SK-N-SH treated with all-trans-retinoic acid at 6 μM for 48 hours (cell line): ENCODE measurements at regions not wholly inside any gene's neighbourhood (a gene's known extent, or its start where the extent isn't known, plus 50 kb on each side); places are given as distances from the start of the nearest gene placed in this dataset.

Experiments used
- ATAC-seq: fragments of 200-7000 bp; cut with Tn5 transposase; 3 replicates; pipeline ENCODE4 v1.9.1; 2020; ENCODE audit warnings: mild to moderate bottlenecking, moderate library complexity
- ARNTL ChIP-seq: fragments of 450-650 bp; formaldehyde crosslinking; IDR thresholded peaks from 2 replicates; pipeline ENCODE4 v1.5.0; 2020; ENCODE audit warnings: low read depth, mild to moderate bottlenecking, moderate library complexity, borderline replicate concordance
- BACH2 ChIP-seq: fragments of 250-450 bp; sonication (Bioruptor Pico); IDR thresholded peaks from 2 replicates; pipeline ENCODE4 v1.9.0; 2021; ENCODE audit warnings: mild to moderate bottlenecking, borderline replicate concordance
- CREB5 ChIP-seq: fragments of 250-450 bp; sonication (Bioruptor Pico); IDR thresholded peaks from 2 replicates; pipeline ENCODE4 v1.5.1; 2020; ENCODE audit warnings: low read depth, mild to moderate bottlenecking, moderate library complexity
- CSDC2 ChIP-seq: fragments of 250-450 bp; sonication (Bioruptor Pico); IDR thresholded peaks from 2 replicates; pipeline ENCODE4 v1.5.0; 2020; ENCODE audit warnings: mild to moderate bottlenecking, moderate library complexity
- CSRNP3 ChIP-seq: fragments of 250-450 bp; sonication (Bioruptor Pico); IDR thresholded peaks from 2 replicates; pipeline ENCODE4 v1.5.1; 2021; ENCODE audit warnings: mild to moderate bottlenecking, moderate library complexity
- ESRRG ChIP-seq: fragments of 250-450 bp; sonication (Bioruptor Pico); IDR thresholded peaks from 2 replicates; pipeline ENCODE4 v1.6.1; 2021; ENCODE audit warnings: mild to moderate bottlenecking
- GLIS3 ChIP-seq: fragments of 250-450 bp; sonication (Bioruptor Pico); IDR thresholded peaks from 2 replicates; pipeline ENCODE4 v1.5.0; 2020; ENCODE audit warnings: mild to moderate bottlenecking, moderate library complexity
- ISL1 ChIP-seq: fragments of 250-450 bp; sonication (Bioruptor Pico); IDR thresholded peaks from 2 replicates; pipeline ENCODE4 v2.1.2; 2022; ENCODE audit warnings: mild to moderate bottlenecking, moderate library complexity
- OSR1 ChIP-seq: fragments of 250-450 bp; sonication (Bioruptor Pico); IDR thresholded peaks from 2 replicates; pipeline ENCODE4 v1.8.0; 2022; ENCODE audit warnings: moderate library complexity, mild to moderate bottlenecking, inconsistent platforms
- PATZ1 ChIP-seq: fragments of 250-450 bp; sonication (Bioruptor Pico); IDR thresholded peaks from 2 replicates; pipeline ENCODE4 v1.8.0; 2020; ENCODE audit warnings: mild to moderate bottlenecking, moderate library complexity, borderline replicate concordance
- PPARA ChIP-seq: fragments of 250-450 bp; sonication (Bioruptor Pico); IDR thresholded peaks from 2 replicates; pipeline ENCODE4 v1.5.0; 2020; ENCODE audit warnings: mild to moderate bottlenecking, borderline replicate concordance
- RARB ChIP-seq: fragments of 250-450 bp; sonication (Bioruptor Pico); IDR thresholded peaks from 2 replicates; pipeline ENCODE4 v1.8.0; 2021; ENCODE audit warnings: mild to moderate bottlenecking, moderate library complexity
- SNAI2 ChIP-seq: fragments of 250-450 bp; sonication (Bioruptor Pico); IDR thresholded peaks from 2 replicates; pipeline ENCODE4 v1.5.0; 2020; ENCODE audit warnings: mild to moderate bottlenecking, moderate library complexity
- TCF4 ChIP-seq: fragments of 250-450 bp; sonication (Bioruptor Pico); IDR thresholded peaks from 2 replicates; pipeline ENCODE4 v1.8.0; 2021; ENCODE audit warnings: mild to moderate bottlenecking, moderate library complexity, borderline replicate concordance
- TOX ChIP-seq: fragments of 250-450 bp; sonication (Bioruptor Pico); IDR thresholded peaks from 2 replicates; pipeline ENCODE4 v1.8.0; 2021; ENCODE audit warnings: mild to moderate bottlenecking, moderate library complexity, borderline replicate concordance
- ZC3H10 ChIP-seq: fragments of 250-450 bp; sonication (Bioruptor Pico); IDR thresholded peaks from 2 replicates; pipeline ENCODE4 v1.5.1; 2021; ENCODE audit warnings: mild to moderate bottlenecking, moderate library complexity
- ZFP3 ChIP-seq: fragments of 250-450 bp; sonication (Bioruptor Pico); IDR thresholded peaks from 2 replicates; pipeline ENCODE4 v1.5.0; 2020; ENCODE audit warnings: mild to moderate bottlenecking, moderate library complexity
- ZFP30 ChIP-seq: fragments of 450-650 bp; formaldehyde crosslinking; IDR thresholded peaks from 2 replicates; pipeline ENCODE4 v1.5.0; 2022; ENCODE audit warnings: mild to moderate bottlenecking, moderate library complexity
- ZNF565 ChIP-seq: fragments of 450-650 bp; formaldehyde crosslinking; conservative IDR thresholded peaks from 2 replicates; pipeline ENCODE4 v1.5.0; 2020; ENCODE audit warnings: low read depth, mild to moderate bottlenecking, moderate library complexity
- ZNF70 ChIP-seq: fragments of 450-650 bp; formaldehyde crosslinking; IDR thresholded peaks from 2 replicates; pipeline ENCODE4 v1.5.0; 2020; ENCODE audit warnings: mild to moderate bottlenecking, moderate library complexity
- ZNF8 ChIP-seq: fragments of 450-650 bp; formaldehyde crosslinking; IDR thresholded peaks from 2 replicates; pipeline ENCODE4 v1.5.0; 2020; ENCODE audit warnings: mild to moderate bottlenecking, moderate library complexity
- TF ChIP-seq, protein P1 (sequence below): fragments of 250-450 bp; sonication (Bioruptor Pico); IDR thresholded peaks from 2 replicates; pipeline ENCODE4 v1.8.0; 2021; ENCODE audit warnings: low read depth, mild to moderate bottlenecking, moderate library complexity, borderline replicate concordance
- TF ChIP-seq, protein P2 (sequence below): fragments of 250-450 bp; sonication (Bioruptor Pico); IDR thresholded peaks from 2 replicates; pipeline ENCODE4 v1.5.0; 2020; ENCODE audit warnings: mild to moderate bottlenecking, moderate library complexity

GRCh38 chr3:191959876-191960413, 499.0 kb downstream of the PYDC2 start:
- ATAC-seq, result no peak
- TF ChIP-seq ISL1 (no peak), ZNF565 (CRISPR knock-in tag) (no peak), ZFP3 (CRISPR knock-in tag) (no peak), CREB5 (CRISPR knock-in tag) (no peak), TOX (CRISPR knock-in tag) (no peak), CSRNP3 (CRISPR knock-in tag) (no peak), ZNF8 (no peak), PATZ1 (CRISPR knock-in tag) (no peak), ARNTL (CRISPR knock-in tag) (no peak), ZFP30 (CRISPR knock-in tag) (no peak), CSDC2 (no peak), TCF4 (CRISPR knock-in tag) (no peak), ESRRG (CRISPR knock-in tag) (no peak), ZC3H10 (no peak), OSR1 (CRISPR knock-in tag) (no peak), RARB (no peak), ZNF70 (CRISPR knock-in tag) (no peak), GLIS3 (CRISPR knock-in tag) (no peak)
- TF ChIP-seq, protein P1, sequence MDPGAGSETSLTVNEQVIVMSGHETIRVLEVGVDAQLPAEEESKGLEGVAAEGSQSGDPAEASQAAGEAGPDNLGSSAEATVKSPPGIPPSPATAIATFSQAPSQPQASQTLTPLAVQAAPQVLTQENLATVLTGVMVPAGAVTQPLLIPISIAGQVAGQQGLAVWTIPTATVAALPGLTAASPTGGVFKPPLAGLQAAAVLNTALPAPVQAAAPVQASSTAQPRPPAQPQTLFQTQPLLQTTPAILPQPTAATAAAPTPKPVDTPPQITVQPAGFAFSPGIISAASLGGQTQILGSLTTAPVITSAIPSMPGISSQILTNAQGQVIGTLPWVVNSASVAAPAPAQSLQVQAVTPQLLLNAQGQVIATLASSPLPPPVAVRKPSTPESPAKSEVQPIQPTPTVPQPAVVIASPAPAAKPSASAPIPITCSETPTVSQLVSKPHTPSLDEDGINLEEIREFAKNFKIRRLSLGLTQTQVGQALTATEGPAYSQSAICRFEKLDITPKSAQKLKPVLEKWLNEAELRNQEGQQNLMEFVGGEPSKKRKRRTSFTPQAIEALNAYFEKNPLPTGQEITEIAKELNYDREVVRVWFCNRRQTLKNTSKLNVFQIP (CRISPR knock-in tag), result no peak
- TF ChIP-seq, protein P2, sequence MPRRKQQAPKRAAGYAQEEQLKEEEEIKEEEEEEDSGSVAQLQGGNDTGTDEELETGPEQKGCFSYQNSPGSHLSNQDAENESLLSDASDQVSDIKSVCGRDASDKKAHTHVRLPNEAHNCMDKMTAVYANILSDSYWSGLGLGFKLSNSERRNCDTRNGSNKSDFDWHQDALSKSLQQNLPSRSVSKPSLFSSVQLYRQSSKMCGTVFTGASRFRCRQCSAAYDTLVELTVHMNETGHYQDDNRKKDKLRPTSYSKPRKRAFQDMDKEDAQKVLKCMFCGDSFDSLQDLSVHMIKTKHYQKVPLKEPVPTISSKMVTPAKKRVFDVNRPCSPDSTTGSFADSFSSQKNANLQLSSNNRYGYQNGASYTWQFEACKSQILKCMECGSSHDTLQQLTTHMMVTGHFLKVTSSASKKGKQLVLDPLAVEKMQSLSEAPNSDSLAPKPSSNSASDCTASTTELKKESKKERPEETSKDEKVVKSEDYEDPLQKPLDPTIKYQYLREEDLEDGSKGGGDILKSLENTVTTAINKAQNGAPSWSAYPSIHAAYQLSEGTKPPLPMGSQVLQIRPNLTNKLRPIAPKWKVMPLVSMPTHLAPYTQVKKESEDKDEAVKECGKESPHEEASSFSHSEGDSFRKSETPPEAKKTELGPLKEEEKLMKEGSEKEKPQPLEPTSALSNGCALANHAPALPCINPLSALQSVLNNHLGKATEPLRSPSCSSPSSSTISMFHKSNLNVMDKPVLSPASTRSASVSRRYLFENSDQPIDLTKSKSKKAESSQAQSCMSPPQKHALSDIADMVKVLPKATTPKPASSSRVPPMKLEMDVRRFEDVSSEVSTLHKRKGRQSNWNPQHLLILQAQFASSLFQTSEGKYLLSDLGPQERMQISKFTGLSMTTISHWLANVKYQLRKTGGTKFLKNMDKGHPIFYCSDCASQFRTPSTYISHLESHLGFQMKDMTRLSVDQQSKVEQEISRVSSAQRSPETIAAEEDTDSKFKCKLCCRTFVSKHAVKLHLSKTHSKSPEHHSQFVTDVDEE (CRISPR knock-in tag), result no peak

GRCh38 chr3:191961022-191961421, 500.1 kb downstream of the PYDC2 start:
- TF ChIP-seq SNAI2 (CRISPR knock-in tag), result no peak
- no peak for TF ChIP-seq ISL1
- TF ChIP-seq ARNTL (CRISPR knock-in tag), result no peak
- TF ChIP-seq BACH2 (CRISPR knock-in tag), result no peak
- TF ChIP-seq PPARA, result no peak
- no peak for TF ChIP-seq OSR1 (CRISPR knock-in tag)
- no peak for TF ChIP-seq ZNF8
- TF ChIP-seq CSRNP3 (CRISPR knock-in tag), result no peak
- no peak for TF ChIP-seq CREB5 (CRISPR knock-in tag)
- TF ChIP-seq GLIS3 (CRISPR knock-in tag), result no peak
- TF ChIP-seq, protein P1 (CRISPR knock-in tag), result no peak
- TF ChIP-seq ZNF565 (CRISPR knock-in tag), result no peak

More at GRCh38 chr3:191961022-191961421, 500.1 kb downstream of the PYDC2 start:
- ATAC-seq, result no peak
